K562 (cell line): ENCODE measurements at regions not wholly inside any gene's neighbourhood (a gene's known extent, or its start where the extent isn't known, plus 50 kb on each side); places are given as distances from the start of the nearest gene placed in this dataset.

Experiments used
- ATF2 ChIP-seq: sonication (generic); formaldehyde crosslinking; IDR thresholded peaks from 2 replicates; pipeline ENCODE4 v1.8.1; 2022; ENCODE audit warnings: missing genetic modification reagents
- EGR1 ChIP-seq: fragments of 450-650 bp; conservative IDR thresholded peaks from 2 replicates; pipeline ENCODE4 v1.6.1; 2017; ENCODE audit warnings: mild to moderate bottlenecking
- PCBP2 ChIP-seq: fragments of 200-400 bp; formaldehyde crosslinking; IDR thresholded peaks from 2 replicates; pipeline ENCODE4 v1.6.1; 2018; ENCODE audit warnings: low read length, low read depth, mild to moderate bottlenecking, moderate library complexity; ENCODE audit not compliant: poor library complexity, severe bottlenecking
- TFE3 ChIP-seq: fragments of 450-650 bp; formaldehyde crosslinking; IDR thresholded peaks from 2 replicates; pipeline ENCODE4 v1.4.0; 2020; ENCODE audit warnings: mild to moderate bottlenecking, mixed read lengths
- THAP12 ChIP-seq: fragments of 250-450 bp; sonication (Bioruptor Pico); IDR thresholded peaks from 2 replicates; pipeline ENCODE4 v1.9.0; 2021; ENCODE audit warnings: mild to moderate bottlenecking, inconsistent platforms
- ZNF347 ChIP-seq: fragments of 450-650 bp; formaldehyde crosslinking; IDR thresholded peaks from 2 replicates; pipeline ENCODE4 v1.4.0; 2020; ENCODE audit warnings: low read depth, mild to moderate bottlenecking, moderate library complexity
- TF ChIP-seq, protein P1 (sequence below), 2 experiments: fragments of 450-650 bp; formaldehyde crosslinking in 1 of 2; IDR thresholded peaks; 2 replicates each; pipeline versions ENCODE4 v1.4.0 to v1.6.1; 2014 to 2020; ENCODE audit warnings: mild to moderate bottlenecking in 2 of 2, borderline replicate concordance in 1 of 2, low read depth in 1 of 2
- TF ChIP-seq, protein P2 (sequence below): fragments of 250-450 bp; sonication (Bioruptor Pico); IDR thresholded peaks from 2 replicates; pipeline ENCODE4 v1.4.0; 2020; ENCODE audit warnings: mild to moderate bottlenecking, moderate library complexity

DNA sequence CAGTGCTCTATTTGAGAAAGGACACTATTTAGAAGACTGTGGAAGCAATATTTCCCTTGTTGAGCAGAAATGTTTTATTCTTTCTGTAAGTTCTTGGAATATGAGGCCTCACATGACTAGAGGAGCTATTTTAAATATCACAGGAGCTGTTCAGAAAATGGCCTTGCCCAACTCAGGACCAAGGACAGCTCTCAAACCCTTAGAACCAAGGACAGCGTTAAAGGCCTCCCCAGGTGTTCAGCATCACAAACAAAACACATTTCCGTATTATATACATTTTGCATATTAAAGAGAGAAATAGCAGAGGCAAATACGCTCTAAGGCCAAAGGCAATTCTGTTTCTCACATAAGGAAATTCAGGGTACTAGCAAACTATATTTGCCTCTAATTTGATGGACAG is 631.4 kb downstream of the CDH26 start (continued):
- TF ChIP-seq, protein P1, sequence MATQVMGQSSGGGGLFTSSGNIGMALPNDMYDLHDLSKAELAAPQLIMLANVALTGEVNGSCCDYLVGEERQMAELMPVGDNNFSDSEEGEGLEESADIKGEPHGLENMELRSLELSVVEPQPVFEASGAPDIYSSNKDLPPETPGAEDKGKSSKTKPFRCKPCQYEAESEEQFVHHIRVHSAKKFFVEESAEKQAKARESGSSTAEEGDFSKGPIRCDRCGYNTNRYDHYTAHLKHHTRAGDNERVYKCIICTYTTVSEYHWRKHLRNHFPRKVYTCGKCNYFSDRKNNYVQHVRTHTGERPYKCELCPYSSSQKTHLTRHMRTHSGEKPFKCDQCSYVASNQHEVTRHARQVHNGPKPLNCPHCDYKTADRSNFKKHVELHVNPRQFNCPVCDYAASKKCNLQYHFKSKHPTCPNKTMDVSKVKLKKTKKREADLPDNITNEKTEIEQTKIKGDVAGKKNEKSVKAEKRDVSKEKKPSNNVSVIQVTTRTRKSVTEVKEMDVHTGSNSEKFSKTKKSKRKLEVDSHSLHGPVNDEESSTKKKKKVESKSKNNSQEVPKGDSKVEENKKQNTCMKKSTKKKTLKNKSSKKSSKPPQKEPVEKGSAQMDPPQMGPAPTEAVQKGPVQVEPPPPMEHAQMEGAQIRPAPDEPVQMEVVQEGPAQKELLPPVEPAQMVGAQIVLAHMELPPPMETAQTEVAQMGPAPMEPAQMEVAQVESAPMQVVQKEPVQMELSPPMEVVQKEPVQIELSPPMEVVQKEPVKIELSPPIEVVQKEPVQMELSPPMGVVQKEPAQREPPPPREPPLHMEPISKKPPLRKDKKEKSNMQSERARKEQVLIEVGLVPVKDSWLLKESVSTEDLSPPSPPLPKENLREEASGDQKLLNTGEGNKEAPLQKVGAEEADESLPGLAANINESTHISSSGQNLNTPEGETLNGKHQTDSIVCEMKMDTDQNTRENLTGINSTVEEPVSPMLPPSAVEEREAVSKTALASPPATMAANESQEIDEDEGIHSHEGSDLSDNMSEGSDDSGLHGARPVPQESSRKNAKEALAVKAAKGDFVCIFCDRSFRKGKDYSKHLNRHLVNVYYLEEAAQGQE (IDR thresholded peaks at IDR 0.05; ENCODE audit: borderline replicate concordance) = peak; percentile 98
- TF ChIP-seq, protein P1 (CRISPR knock-in tag; IDR thresholded peaks at IDR 0.05; ENCODE audit: low read depth) = peak; percentile 90
- TF ChIP-seq, protein P2, sequence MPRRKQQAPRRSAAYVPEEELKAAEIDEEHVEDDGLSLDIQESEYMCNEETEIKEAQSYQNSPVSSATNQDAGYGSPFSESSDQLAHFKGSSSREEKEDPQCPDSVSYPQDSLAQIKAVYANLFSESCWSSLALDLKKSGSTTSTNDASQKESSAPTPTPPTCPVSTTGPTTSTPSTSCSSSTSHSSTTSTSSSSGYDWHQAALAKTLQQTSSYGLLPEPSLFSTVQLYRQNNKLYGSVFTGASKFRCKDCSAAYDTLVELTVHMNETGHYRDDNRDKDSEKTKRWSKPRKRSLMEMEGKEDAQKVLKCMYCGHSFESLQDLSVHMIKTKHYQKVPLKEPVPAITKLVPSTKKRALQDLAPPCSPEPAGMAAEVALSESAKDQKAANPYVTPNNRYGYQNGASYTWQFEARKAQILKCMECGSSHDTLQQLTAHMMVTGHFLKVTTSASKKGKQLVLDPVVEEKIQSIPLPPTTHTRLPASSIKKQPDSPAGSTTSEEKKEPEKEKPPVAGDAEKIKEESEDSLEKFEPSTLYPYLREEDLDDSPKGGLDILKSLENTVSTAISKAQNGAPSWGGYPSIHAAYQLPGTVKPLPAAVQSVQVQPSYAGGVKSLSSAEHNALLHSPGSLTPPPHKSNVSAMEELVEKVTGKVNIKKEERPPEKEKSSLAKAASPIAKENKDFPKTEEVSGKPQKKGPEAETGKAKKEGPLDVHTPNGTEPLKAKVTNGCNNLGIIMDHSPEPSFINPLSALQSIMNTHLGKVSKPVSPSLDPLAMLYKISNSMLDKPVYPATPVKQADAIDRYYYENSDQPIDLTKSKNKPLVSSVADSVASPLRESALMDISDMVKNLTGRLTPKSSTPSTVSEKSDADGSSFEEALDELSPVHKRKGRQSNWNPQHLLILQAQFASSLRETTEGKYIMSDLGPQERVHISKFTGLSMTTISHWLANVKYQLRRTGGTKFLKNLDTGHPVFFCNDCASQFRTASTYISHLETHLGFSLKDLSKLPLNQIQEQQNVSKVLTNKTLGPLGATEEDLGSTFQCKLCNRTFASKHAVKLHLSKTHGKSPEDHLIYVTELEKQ (CRISPR knock-in tag) = no peak
- TF ChIP-seq ATF2 (CRISPR knock-in tag) = no peak
- no peak for TF ChIP-seq ZNF347
- TF ChIP-seq TFE3 (CRISPR knock-in tag) = no peak
- TF ChIP-seq THAP12 (CRISPR knock-in tag) = no peak
- no peak for TF ChIP-seq EGR1
- TF ChIP-seq PCBP2 = no peak
